Daoy (cell line): ENCODE measurements at regions not wholly inside any gene's neighbourhood (a gene's known extent, or its start where the extent isn't known, plus 50 kb on each side); places are given as distances from the start of the nearest gene placed in this dataset.
"Not testable (repeated sequence)": the region's sequence is repeated elsewhere in the genome, so short reads cannot be mapped to it uniquely, and the experiment has no call there.

Experiments used
- DNase-seq: peaks from one replicate; pipeline ENCODE4 v3.0.0-alpha.2; 2015; ENCODE audit warnings: low read depth

- peak; percentile 67 for DNase-seq
Measured at GRCh38 chr12:80045594-80045993, 53.7 kb upstream of the OTOGL start.

- DNase-seq = peak; percentile 74
Measured at GRCh38 chr12:80044694-80045046, 54.7 kb upstream of the OTOGL start.

DNA sequence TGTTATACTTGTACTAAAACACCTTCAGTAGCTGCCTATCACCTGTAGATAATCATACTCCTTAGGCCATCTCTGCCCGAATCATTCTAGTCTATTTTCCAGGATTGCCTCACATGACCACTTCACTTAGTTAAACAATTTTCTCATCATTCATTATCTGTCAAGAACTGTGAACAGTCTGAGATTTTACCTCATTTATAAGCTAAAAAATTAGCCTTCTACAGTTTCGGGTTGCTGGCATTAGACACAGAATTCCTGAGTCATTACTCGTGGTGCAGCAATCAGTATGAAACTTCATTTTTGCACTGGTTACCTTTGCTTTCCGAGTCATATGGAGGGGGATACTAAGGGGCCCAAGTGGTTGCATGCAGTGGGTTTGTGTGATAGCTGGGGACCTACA, 57.6 kb upstream of the OTOGL start:
- DNase-seq = peak; percentile 58

- peak; percentile 20 for DNase-seq
Measured at GRCh38 chr12:80041071-80041470, 58.3 kb upstream of the OTOGL start.

GRCh38 chr12:80040075-80040738, 59.1 kb upstream of the OTOGL start:
- peak; percentile 89 for DNase-seq

DNA sequence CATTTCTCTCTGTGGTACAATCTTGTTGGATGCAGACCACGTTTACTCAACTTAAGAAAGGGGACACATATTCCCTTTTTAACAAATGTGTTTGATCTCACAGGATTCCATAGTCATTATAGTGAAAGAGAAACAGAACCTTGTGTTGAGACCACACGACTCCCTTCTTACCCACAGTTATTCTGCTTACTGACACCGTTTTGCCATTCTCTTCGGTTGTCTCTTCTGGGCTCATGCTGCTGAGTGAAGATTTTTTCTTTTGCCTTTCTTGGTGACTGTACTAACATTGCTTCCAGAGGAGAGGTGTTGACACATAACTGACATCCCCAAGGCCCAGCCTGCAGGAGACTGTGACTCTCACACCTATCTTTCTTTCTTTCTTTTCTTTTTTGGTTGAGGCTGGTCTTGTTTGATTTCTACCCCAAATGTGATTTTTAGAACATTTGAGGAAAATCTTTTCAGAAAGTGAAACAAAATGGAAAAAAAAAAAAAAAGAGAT, 61.2 kb upstream of the OTOGL start:
- no peak for DNase-seq

DNA sequence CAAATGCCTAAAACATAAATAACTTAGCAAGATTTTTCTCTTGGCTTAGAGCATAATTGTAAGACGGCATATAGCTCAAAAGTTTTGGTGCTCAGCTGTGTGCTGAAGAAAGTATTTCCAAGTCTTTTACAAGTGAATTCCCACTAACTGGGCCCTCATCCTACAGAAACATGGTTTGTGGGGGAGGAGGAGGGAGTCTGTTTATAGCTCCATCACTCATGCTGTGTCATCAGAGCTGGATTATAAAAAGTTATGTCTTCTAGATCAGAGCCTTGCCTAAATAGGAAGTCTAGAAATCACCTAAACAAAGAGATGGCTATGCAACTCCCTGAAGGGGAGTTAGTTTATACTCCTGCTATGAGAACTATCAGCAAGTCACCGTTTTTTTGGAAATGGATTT, 65.9 kb upstream of the OTOGL start:
- DNase-seq = peak; percentile 83

DNA sequence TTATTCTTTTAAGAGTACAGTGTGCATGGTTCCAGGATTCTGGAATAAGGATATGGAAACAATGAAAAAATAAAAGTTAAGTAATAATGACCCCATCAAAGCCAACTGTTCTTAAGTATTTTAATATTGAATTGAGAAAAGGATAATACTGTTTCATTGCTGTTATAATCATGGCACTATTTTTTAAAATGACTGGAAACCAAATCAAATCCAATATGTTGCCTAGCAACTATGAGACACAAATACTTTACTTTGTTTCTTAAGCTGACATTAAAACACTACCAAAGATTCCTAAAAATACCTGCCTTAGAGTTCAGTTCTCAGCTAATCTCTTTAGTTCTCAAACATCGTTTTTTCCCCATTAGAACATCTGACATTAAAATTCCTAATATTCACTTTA, 66.4 kb upstream of the OTOGL start:
- no peak for DNase-seq

DNA sequence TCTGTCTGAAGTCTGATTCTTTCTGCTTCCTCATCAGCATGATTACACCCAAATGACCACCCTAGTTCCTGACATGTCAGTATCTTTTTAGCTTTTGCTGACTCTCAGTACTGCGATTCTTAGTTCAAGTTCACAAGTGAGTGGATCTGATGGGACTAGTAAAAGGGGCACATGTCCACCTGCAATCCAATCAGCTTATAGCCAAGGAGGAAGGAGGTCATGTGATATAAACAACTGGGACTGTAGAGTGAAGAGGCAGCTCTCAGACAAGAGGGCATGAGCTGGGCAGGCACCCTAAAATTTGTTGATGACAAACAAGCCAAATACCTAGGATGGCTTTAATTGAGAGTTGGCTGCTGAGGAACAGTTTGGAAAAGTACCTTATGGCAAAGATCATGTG, 68.1 kb upstream of the OTOGL start:
- no peak for DNase-seq

GRCh38 chr12:80025638-80026037, 73.7 kb upstream of the OTOGL start:
- no peak for DNase-seq

DNA sequence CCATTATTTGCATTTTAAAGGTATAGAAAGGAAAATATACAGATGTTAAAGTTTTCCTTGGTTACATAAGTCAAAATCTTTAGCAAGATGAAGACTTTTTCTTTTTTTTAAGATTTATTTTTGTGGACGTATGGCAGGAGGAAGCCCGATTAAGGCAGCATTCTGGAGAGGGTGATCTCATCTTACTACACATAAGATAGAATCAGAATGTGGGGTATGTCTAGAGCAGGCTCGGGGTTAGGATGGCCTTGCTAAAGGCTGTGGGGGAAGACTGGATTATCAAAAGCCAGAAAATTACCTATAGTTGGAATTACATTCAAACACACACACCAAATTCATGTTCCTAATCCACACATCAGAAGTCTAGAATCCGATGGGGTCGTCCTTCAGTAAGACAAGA, 79.6 kb upstream of the OTOGL start:
- no peak for DNase-seq

- DNase-seq = no peak
Measured at GRCh38 chr12:80018119-80018518, 81.2 kb upstream of the OTOGL start.

GRCh38 chr12:80017261-80017870, 82.0 kb upstream of the OTOGL start:
- DNase-seq = no peak

GRCh38 chr12:80016684-80017083, 81.8 kb upstream of the PPP1R12A start:
- no peak for DNase-seq

DNA sequence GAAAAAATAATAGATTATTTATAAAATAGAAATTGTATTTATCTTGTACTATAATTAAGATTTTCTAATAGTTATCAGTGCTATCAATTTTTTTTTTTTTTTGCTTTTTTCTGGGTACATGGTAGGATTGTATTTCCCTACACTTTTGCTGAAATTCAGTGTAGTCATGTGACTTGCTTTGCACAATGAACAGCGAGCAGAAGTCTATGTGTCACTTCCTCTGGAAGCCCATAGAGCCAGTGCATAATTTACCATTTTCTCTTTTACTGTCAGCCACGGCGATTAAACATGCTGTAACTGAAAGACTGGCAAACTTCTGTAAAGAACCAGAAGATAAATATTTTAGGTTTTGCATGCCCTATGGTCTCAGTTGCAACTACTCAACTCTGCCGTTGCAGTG, 80.8 kb upstream of the PPP1R12A start:
- DNase-seq = no peak

GRCh38 chr12:80003744-80004143, 68.8 kb upstream of the PPP1R12A start:
- DNase-seq = not testable (repeated sequence)

DNA sequence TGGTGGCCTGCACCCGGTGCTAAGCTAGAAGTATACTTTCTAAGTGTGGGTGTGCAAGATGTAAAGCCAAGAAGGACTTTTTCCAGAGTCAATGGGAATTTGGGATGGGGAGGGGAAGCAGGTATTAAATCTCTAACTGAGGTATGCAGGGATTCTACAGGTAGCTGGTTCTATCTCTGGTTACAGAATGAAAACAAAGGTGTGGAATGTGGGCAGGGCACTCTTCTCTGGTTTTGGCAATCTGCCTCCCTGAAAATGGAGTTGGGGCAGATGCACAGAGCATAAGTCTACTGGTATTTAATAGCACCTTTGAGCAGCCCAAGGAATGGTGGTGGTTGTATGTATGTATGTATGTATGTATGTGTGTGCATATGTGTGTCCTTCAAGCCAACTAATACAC, 66.7 kb upstream of the PPP1R12A start:
- no peak for DNase-seq

DNA sequence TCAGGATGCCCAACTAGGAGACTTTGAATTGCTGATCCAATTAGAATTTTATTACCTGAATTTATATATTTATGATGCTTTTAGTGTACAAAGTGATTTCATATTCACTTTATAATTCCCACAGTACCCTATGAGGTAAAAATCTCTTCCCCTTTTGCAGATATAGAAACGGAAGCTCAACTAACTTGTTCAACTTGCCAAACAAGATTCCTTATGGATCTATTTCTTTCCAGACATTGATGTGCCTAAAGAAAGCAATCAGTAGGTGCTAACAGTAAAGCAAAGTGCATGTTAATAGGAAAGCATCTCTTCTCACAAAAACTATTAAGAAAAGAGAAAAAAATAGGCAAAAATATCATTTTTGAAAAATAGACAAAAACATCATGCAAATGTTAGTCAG, 65.9 kb upstream of the PPP1R12A start:
- DNase-seq = no peak

GRCh38 chr12:79998554-79998953, 63.7 kb upstream of the PPP1R12A start:
- no peak for DNase-seq

GRCh38 chr12:79997096-79997791, 62.3 kb upstream of the PPP1R12A start:
- no peak for DNase-seq

DNA sequence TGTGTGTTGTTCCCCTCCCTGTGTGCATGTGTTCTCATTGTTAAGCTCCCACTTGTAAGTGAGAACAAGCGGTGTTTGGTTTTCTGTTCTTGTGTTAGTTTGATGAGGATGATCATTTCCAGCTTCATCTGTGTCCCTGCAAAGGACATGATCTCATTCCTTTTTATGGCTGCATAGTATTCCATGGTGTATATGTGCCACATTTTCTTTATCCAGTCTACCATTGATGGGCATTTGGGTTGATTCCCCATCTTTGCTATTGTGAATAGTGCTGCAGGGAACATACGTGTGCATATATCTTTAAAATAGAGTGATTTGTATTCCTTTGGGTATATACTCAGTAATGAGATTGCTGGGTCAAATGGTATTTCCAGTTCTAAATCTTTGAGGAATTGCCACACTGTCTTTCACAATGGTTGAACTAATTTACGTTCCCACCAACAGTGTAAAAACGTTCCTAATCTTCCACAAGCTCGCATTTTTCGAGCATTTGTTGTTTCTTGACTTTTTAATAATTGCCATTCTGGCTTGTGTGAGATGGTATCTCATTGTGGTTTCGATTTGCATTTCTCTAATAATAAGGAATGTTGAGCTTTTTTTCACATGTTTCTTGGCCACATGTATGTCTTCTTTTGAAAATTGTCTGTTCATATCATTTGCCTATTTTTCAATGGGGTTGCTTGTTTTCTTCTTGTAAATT, 60.6 kb upstream of the PPP1R12A start:
- not testable (repeated sequence) for DNase-seq

GRCh38 chr12:79993106-79993862, 58.4 kb upstream of the PPP1R12A start:
- no peak for DNase-seq
